GM23338 (cell line): ENCODE measurements at regions not wholly inside any gene's neighbourhood (a gene's known extent, or its start where the extent isn't known, plus 50 kb on each side); places are given as distances from the start of the nearest gene placed in this dataset.

Experiments
- ATAC-seq: fragments of 200-7000 bp; cut with Tn5 transposase; 3 replicates; pipeline ENCODE4 v1.9.1; 2020
- DNase-seq: peaks from one replicate; pipeline ENCODE4 v3.0.0-alpha.2; 2015; ENCODE audit warnings: low spot score
- H2AFZ ChIP-seq: fragments of 200-600 bp; sonication (generic); 2 replicates; pipeline ENCODE4 v1.8.0; 2016; ENCODE audit warnings: antibody characterized with exemption, mild to moderate bottlenecking, moderate library complexity
- H3F3A ChIP-seq: fragments of 200-600 bp; sonication (generic); replicated peaks from 2 replicates; pipeline ENCODE4 v1.8.0; 2017; ENCODE audit warnings: antibody characterized with exemption, mixed run types, low read depth
- H3K27ac ChIP-seq: fragments of 200-600 bp; sonication (generic); 2 replicates; pipeline ENCODE4 v1.6.1; 2016; ENCODE audit warnings: low read depth
- H3K27me3 ChIP-seq: fragments of 200-600 bp; sonication (generic); 2 replicates; pipeline ENCODE4 v1.8.0; 2016; ENCODE audit warnings: mild to moderate bottlenecking, mixed run types, moderate library complexity; ENCODE audit not compliant: insufficient read depth
- H3K36me3 ChIP-seq: fragments of 200-600 bp; sonication (generic); 2 replicates; pipeline ENCODE4 v1.8.0; 2016; ENCODE audit warnings: mild to moderate bottlenecking; ENCODE audit not compliant: insufficient read depth
- H3K4me1 ChIP-seq: fragments of 200-600 bp; sonication (generic); 2 replicates; pipeline ENCODE4 v1.8.0; 2016; ENCODE audit warnings: mild to moderate bottlenecking, moderate library complexity; ENCODE audit not compliant: insufficient read depth
- H3K4me2 ChIP-seq: fragments of 200-600 bp; sonication (generic); 2 replicates; pipeline ENCODE4 v1.7.1; 2017; ENCODE audit warnings: mixed run types
- H3K4me3 ChIP-seq: fragments of 200-600 bp; sonication (generic); 2 replicates; pipeline ENCODE4 v1.6.1; 2016; ENCODE audit warnings: mixed run types
- H3K79me2 ChIP-seq: fragments of 200-600 bp; sonication (generic); replicated peaks from 2 replicates; pipeline ENCODE4 v1.8.0; 2017; ENCODE audit warnings: mild to moderate bottlenecking; ENCODE audit not compliant: insufficient read depth
- H3K9me2 ChIP-seq: fragments of 200-600 bp; sonication (generic); 2 replicates; pipeline ENCODE4 v1.8.0; 2017; ENCODE audit not compliant: insufficient read depth
- H4K20me1 ChIP-seq: fragments of 200-600 bp; sonication (generic); replicated peaks from 2 replicates; pipeline ENCODE4 v1.8.0; 2017; ENCODE audit warnings: mild to moderate bottlenecking; ENCODE audit not compliant: insufficient read depth
- H3K27ac Mint-ChIP-seq: 2 replicates; pipeline ENCODE4 v1.8.0; 2020; ENCODE audit warnings: inconsistent platforms, mild to moderate bottlenecking, moderate library complexity, mixed read lengths
- H3K27me3 Mint-ChIP-seq: 3 replicates; pipeline ENCODE4 v1.8.0; 2022; ENCODE audit warnings: low read depth, mild to moderate bottlenecking, moderate library complexity, mixed read lengths, inconsistent platforms; ENCODE audit not compliant: insufficient read depth, poor library complexity
- H3K36me3 Mint-ChIP-seq: 3 replicates; pipeline ENCODE4 v1.8.0; 2021; ENCODE audit warnings: low read depth, mild to moderate bottlenecking, inconsistent platforms, moderate library complexity, mixed read lengths
- H3K4me1 Mint-ChIP-seq: 3 replicates; pipeline ENCODE4 v1.8.0; 2020; ENCODE audit warnings: mild to moderate bottlenecking, inconsistent platforms, mixed read lengths
- H3K4me3 Mint-ChIP-seq: 3 replicates; pipeline ENCODE4 v1.8.0; 2021; ENCODE audit warnings: moderate library complexity, mild to moderate bottlenecking, inconsistent platforms, mixed read lengths
- H3K9me3 Mint-ChIP-seq: 3 replicates; pipeline ENCODE4 v1.8.0; 2020; ENCODE audit warnings: moderate library complexity, mild to moderate bottlenecking, inconsistent platforms, mixed read lengths
- CREB1 ChIP-seq: fragments of 250-450 bp; sonication (Bioruptor Pico); IDR thresholded peaks from 2 replicates; pipeline ENCODE4 v1.5.0; 2020; ENCODE audit warnings: low read depth, mild to moderate bottlenecking, moderate library complexity
- CTCF ChIP-seq, 2 experiments: fragments of 200-600 bp in 1 of 2; sonication (generic) in 1 of 2; conservative IDR thresholded peaks; 2 replicates each; pipeline versions ENCODE4 v1.5.1 to v1.6.1; 2016 to 2017; ENCODE audit warnings: antibody characterized with exemption in 2 of 2, low read depth in 2 of 2, mild to moderate bottlenecking in 2 of 2, moderate library complexity in 1 of 2
- ETS1 ChIP-seq: IDR thresholded peaks from 2 replicates; pipeline ENCODE4 v1.6.1; 2016; ENCODE audit warnings: antibody characterized with exemption
- EZH2 ChIP-seq: fragments of 200-600 bp; sonication (generic); IDR thresholded peaks from one replicate; pipeline ENCODE4 v1.8.0; 2017; ENCODE audit warnings: antibody characterized with exemption, mild to moderate bottlenecking, low read depth; ENCODE audit not compliant: unreplicated experiment
- EZH2phosphoT487 ChIP-seq: fragments of 200-600 bp; sonication (generic); IDR thresholded peaks from one replicate; pipeline ENCODE4 v1.8.1; 2018; ENCODE audit warnings: antibody characterized with exemption; ENCODE audit not compliant: unreplicated experiment
- JUNB ChIP-seq: IDR thresholded peaks from one replicate; pipeline ENCODE4 v1.6.1; 2016; ENCODE audit warnings: antibody characterized with exemption; ENCODE audit not compliant: unreplicated experiment
- NANOG ChIP-seq: IDR thresholded peaks from 2 replicates; pipeline ENCODE4 v1.6.1; 2016; ENCODE audit warnings: antibody characterized with exemption, borderline replicate concordance
- POLR2AphosphoS5 ChIP-seq: IDR thresholded peaks from 2 replicates; pipeline ENCODE4 v1.6.1; 2016; ENCODE audit warnings: antibody characterized with exemption, low read depth
- REST ChIP-seq: IDR thresholded peaks from one replicate; pipeline ENCODE4 v1.6.1; 2018; ENCODE audit warnings: antibody characterized with exemption; ENCODE audit not compliant: unreplicated experiment
- STAT1 ChIP-seq: IDR thresholded peaks from one replicate; pipeline ENCODE4 v1.6.1; 2016; ENCODE audit warnings: antibody characterized with exemption; ENCODE audit not compliant: unreplicated experiment
- ZNF114 ChIP-seq: fragments of 250-450 bp; sonication (Bioruptor Pico); IDR thresholded peaks from 2 replicates; pipeline ENCODE4 v1.5.0; 2020; ENCODE audit warnings: mild to moderate bottlenecking, moderate library complexity
- ZNF331 ChIP-seq: fragments of 250-450 bp; sonication (Bioruptor Pico); IDR thresholded peaks from 2 replicates; pipeline ENCODE4 v1.5.0; 2020; ENCODE audit warnings: low read depth, mild to moderate bottlenecking, moderate library complexity
- ZNF462 ChIP-seq: fragments of 250-450 bp; sonication (Bioruptor Pico); IDR thresholded peaks from 2 replicates; pipeline ENCODE4 v1.5.0; 2020; ENCODE audit warnings: mild to moderate bottlenecking, moderate library complexity

- Mint-ChIP-seq H3K27me3 (no peaks in the 10 kb centered on the region), H3K4me1 (no peaks in the 10 kb centered on the region), H3K4me3 (no peak overlapping the region), H3K36me3 (no peaks in the 10 kb centered on the region), H3K9me3 (no peaks in the 10 kb centered on the region), H3K27ac (no peak overlapping the region)
- H3K4me3 ChIP-seq = no peak overlapping the region
- TF ChIP-seq EZH2 (no peak), ZNF331 (no peak), ZNF114 (CRISPR knock-in tag) (no peak), ZNF462 (CRISPR knock-in tag) (no peak), STAT1 (no peak), CREB1 (CRISPR knock-in tag) (no peak), EZH2phosphoT487 (no peak), REST (no peak), POLR2AphosphoS5 (no peak), CTCF (conservative IDR thresholded peaks at IDR 0.05; ENCODE audit: low read depth in 2 of 2) (no peak), JUNB (no peak), NANOG (no peak), ETS1 (no peak)
- DNase-seq (no peak), ATAC-seq (no peak)
- H3K4me1 ChIP-seq = no peaks in the 10 kb centered on the region
- H3K9me2 ChIP-seq = no peaks in the 10 kb centered on the region
- H3F3A ChIP-seq = no peaks in the 10 kb centered on the region
- no peak overlapping the region for H3K27ac ChIP-seq
- H2AFZ ChIP-seq = no peak overlapping the region
- H3K27me3 ChIP-seq = no peaks in the 10 kb centered on the region
- no peaks in the 10 kb centered on the region for H3K79me2 ChIP-seq
- no peak overlapping the region for H3K4me2 ChIP-seq
- H4K20me1 ChIP-seq = no peaks in the 10 kb centered on the region
- H3K36me3 ChIP-seq = no peaks in the 10 kb centered on the region
Measured at GRCh38 chr6:132213191-132213590, 188.1 kb downstream of the MOXD1 start.
